Bronchial epithelial cell (primary cell): ENCODE measurements at regions not wholly inside any gene's neighbourhood (a gene's known extent, or its start where the extent isn't known, plus 50 kb on each side); places are given as distances from the start of the nearest gene placed in this dataset.

Experiments
- DNase-seq: peaks from one replicate; pipeline ENCODE4 v3.0.0-alpha.2; 2010; ENCODE audit warnings: low read depth
- FAIRE-seq: peaks from 2 replicates; lab custom pipeline; 2011; peaks lifted over from hg19 to GRCh38; lab: Jason Lieb, UNC
- H3K27me3 ChIP-seq: 2 replicates; pipeline ENCODE4 v1.5.1; 2011; ENCODE audit warnings: low read length; ENCODE audit not compliant: control insufficient read depth, insufficient read depth
- H3K36me3 ChIP-seq: 2 replicates; pipeline ENCODE4 v1.5.1; 2011; ENCODE audit warnings: low read length; ENCODE audit not compliant: control insufficient read depth, insufficient read depth
- H3K4me3 ChIP-seq: 2 replicates; pipeline ENCODE4 v1.5.1; 2011; ENCODE audit warnings: mild to moderate bottlenecking, low read depth, low read length, control low read depth
- TF ChIP-seq, protein P1 (sequence below): IDR thresholded peaks from 2 replicates; pipeline ENCODE4 v1.5.1; 2011; ENCODE audit warnings: mild to moderate bottlenecking, moderate library complexity, low read length, control low read depth, inconsistent platforms; ENCODE audit not compliant: insufficient read depth, severe bottlenecking

DNA sequence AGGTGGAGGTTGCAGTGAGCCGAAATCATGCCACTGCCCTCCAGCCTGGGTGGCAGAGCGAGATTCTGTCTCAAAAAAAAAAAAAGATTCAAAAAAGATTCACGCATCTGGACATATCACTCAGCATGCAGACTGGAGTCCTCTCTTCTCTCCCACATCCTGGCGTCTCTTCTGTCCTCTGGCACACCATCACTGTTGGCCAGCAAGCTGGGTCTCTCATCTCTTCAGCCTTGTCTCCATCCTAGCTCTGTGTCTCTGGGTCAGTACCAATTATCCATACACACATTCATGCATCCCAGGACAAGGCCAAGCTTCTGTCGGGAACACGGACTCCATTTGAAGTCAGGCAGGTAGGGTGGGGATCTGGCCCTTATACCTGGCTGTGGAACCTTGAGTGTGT lies 105.5 kb upstream of the MAP1LC3B2 start:
- Histone ChIP-seq H3K36me3 (no peaks in the 10 kb centered on the region), H3K27me3 (no peaks in the 10 kb centered on the region), H3K4me3 (no peak overlapping the region)
- DNase-seq (no peak), FAIRE-seq (no peak)
- TF ChIP-seq, protein P1, sequence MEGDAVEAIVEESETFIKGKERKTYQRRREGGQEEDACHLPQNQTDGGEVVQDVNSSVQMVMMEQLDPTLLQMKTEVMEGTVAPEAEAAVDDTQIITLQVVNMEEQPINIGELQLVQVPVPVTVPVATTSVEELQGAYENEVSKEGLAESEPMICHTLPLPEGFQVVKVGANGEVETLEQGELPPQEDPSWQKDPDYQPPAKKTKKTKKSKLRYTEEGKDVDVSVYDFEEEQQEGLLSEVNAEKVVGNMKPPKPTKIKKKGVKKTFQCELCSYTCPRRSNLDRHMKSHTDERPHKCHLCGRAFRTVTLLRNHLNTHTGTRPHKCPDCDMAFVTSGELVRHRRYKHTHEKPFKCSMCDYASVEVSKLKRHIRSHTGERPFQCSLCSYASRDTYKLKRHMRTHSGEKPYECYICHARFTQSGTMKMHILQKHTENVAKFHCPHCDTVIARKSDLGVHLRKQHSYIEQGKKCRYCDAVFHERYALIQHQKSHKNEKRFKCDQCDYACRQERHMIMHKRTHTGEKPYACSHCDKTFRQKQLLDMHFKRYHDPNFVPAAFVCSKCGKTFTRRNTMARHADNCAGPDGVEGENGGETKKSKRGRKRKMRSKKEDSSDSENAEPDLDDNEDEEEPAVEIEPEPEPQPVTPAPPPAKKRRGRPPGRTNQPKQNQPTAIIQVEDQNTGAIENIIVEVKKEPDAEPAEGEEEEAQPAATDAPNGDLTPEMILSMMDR = no peak

DNA sequence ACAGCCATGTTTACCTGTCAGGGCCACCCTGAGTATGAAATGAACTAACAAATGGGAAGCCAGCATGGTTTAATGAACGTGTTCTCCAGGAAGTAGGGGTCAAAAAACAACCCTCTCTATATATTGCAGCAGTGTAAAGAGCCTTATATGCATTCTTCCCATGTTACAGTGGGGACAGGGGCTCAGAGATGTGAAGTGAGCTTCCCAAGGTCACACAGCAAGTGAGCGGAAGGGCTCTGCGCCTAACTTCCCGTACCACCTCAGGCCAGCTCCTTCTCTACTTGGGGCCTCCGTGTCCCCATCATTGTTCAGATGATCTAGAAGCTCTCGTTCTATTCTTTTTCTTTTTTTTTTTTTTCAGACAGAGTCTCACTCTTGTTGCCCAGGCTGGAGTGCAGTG lies 105.1 kb upstream of the MAP1LC3B2 start:
- FAIRE-seq (no peak), DNase-seq (no peak)
- Histone ChIP-seq H3K27me3 (no peaks in the 10 kb centered on the region), H3K4me3 (no peak overlapping the region), H3K36me3 (no peaks in the 10 kb centered on the region)
- TF ChIP-seq, protein P1 = no peak

DNA sequence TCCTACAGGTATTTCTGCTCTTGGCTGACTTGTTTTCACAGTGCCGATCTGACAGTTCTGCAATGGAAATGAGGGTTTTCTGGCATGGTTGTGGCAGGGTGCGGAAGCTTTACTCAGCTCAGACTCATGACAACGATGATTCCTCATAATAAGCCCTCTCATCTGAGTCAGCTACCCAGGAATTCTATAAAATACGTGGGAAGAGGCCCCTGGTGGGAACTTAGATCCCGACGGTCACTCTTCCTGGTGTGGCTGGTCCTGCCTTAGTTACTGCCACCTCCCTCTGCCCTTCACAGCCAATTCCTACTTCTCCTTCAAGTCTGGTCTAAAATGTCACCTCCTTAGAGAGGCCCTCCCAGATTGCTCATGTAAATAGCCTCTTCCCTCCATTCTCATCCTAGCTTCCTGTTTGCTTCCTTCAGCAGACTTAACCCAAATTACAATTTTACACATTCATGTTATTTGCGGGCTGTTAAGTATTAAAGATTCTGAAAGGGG lies 104.2 kb upstream of the MAP1LC3B2 start:
- H3K27me3 ChIP-seq = no peaks in the 10 kb centered on the region
- H3K4me3 ChIP-seq = no peak overlapping the region
- DNase-seq = peak; percentile 92
- FAIRE-seq = no peak
- TF ChIP-seq, protein P1 = no peak
- H3K36me3 ChIP-seq = no peaks in the 10 kb centered on the region

DNA sequence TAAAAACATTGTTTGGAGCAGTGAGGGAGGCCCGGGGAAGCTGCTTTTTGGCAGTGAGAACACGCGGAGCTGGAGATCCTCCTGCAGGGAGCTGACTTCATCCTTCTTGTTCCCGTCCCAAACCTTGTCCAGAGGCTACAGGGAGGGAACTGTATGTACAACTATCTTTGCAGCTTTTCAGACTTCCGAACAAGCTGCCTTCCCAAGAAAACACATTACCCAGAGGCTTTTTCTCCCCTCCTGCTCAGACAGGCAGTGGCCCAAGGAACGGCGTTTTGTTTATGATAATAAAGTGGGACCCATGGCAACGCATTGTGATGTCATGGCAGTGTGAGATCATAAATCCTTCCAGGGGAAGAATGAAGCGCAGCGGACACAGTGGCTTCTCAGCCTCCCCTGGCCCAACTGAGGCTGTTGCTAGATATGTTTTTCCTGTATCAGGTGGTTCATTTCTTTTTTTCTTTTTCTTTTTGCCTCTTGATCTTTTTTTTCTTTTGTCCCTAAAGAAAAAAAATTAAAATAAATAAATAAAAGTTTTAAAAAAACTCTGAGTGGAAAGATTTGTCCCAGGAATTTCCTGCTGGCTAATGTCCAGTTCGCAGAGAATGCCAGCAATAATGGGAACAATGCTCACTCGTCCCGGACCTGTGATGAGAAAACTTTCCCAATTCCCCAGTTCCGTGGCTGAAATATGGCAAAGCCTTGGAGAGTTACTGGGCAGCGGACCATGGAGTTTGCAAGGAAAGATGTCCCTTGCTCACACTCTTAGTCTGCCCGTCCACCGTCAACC lies 103.4 kb upstream of the MAP1LC3B2 start:
- no peak overlapping the region for H3K4me3 ChIP-seq
- no peaks in the 10 kb centered on the region for H3K36me3 ChIP-seq
- peak; percentile 84 for DNase-seq
- no peaks in the 10 kb centered on the region for H3K27me3 ChIP-seq
- no peak for FAIRE-seq
- TF ChIP-seq, protein P1 = no peak

DNA sequence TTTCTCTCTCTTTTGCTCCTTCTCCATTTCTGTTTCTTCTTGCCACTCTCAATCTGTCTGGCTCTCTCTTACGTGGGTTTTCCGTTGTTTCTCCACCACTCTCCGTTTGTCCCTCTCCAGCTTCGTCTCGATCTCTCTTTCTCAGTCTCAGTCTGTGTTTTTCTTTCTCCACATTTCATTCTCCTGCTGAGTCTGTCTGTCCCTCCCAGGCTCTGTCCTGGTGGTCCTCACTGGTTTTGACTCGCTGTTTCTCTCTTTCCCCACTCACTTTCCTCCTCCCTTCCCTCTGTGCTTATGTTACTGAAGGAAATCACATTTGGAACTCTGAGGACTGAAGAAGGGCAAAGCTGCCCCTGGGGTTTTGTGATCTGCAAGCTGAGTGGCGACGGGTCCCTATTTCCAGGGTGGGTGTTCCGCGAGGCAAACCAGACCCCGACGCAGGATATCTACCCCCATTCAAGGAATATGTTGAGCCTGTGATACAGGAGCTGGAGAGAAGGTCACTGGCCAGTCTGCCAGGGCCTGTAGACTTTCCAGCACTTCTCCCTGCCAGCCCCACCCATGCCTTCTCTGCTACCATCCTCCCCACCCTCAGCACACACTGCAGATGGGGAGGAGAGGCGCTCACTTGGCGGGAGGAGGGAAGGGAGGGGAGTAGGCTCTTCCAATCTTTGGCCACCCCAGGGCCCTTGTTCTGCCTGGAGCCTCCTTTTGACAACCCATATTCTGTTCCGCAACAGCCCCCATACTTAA lies 102.7 kb upstream of the MAP1LC3B2 start:
- FAIRE-seq = no peak

More for the DNA sequence above, 102.7 kb upstream of the MAP1LC3B2 start:
- DNase-seq = no peak
- TF ChIP-seq, protein P1 = no peak
- H3K27me3 ChIP-seq = no peaks in the 10 kb centered on the region
- H3K4me3 ChIP-seq = no peak overlapping the region
- H3K36me3 ChIP-seq = no peaks in the 10 kb centered on the region
